HepG2 (cell line): ENCODE measurements at regions not wholly inside any gene's neighbourhood (a gene's known extent, or its start where the extent isn't known, plus 50 kb on each side); places are given as distances from the start of the nearest gene placed in this dataset.

Experiments used
- MTA3 ChIP-seq: sonication (generic); formaldehyde crosslinking; IDR thresholded peaks from 2 replicates; pipeline ENCODE4 v1.4.0; 2020; ENCODE audit warnings: missing genetic modification reagents
- NFE2L2 ChIP-seq: fragments of 150-350 bp; IDR thresholded peaks from 2 replicates; pipeline ENCODE4 v1.6.1; 2014; ENCODE audit warnings: low read length
- RELA ChIP-seq: sonication (generic); formaldehyde crosslinking; IDR thresholded peaks from 2 replicates; pipeline ENCODE4 v1.4.0; 2020; ENCODE audit warnings: missing genetic modification reagents
- ZNF124 ChIP-seq: sonication (generic); formaldehyde crosslinking; IDR thresholded peaks from 2 replicates; pipeline ENCODE4 v1.4.0; 2020; ENCODE audit warnings: missing genetic modification reagents
- ZNF24 ChIP-seq: fragments of 450-650 bp; IDR thresholded peaks from 2 replicates; pipeline ENCODE4 v1.6.1; 2017; ENCODE audit warnings: antibody characterized with exemption, mild to moderate bottlenecking
- ZNF563 ChIP-seq: sonication (generic); formaldehyde crosslinking; IDR thresholded peaks from 2 replicates; pipeline ENCODE4 v1.8.0; 2022; ENCODE audit warnings: mild to moderate bottlenecking, moderate library complexity, missing genetic modification reagents
- TF ChIP-seq, protein P1 (sequence below): sonication (generic); formaldehyde crosslinking; conservative IDR thresholded peaks from 2 replicates; pipeline ENCODE4 v1.4.0; 2020; ENCODE audit warnings: missing genetic modification reagents

DNA sequence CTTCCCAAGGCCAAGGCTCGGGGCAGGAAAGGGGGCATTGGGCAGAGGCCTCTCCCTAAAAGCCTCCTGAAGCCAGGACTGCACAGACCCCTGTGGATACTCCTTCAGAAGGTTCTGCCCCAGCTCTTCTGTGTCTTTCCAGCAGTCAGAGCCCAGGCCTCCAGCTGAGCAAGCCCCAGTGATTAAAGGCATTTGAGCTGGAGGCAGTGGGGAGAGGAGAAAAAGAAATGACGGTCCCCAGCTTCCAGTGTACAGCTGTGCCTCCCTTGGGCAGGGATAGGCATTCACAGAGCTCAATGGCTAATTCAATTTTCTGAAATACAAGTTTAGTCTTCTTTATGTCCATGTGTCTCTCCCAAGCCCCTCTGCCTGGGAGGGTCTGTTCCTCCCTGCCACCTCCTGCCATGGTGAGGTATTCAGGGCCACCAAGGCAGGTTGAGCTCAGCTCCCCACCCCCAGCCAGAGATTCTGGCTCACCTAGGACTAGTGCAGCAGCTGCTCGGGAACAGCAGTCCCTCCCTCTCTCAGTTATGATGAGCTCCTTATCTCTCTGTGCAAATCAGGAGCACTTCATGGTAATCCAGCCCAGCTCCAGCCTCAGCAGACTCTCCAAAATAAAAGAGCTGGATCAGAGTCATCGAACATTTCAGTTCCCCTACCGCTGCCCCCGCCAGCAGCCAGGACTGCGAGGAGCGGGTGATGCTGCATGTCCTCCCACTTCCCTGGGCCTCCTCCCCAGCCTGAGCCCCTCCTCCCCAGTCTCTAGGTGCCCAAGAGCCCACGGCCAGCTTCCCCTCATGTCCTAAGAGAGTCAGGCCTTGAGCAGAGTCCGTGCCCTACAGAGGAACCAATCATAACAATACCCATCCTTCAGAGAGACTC, 208.4 kb upstream of the ZC3H12A start:
- TF ChIP-seq ZNF563 (CRISPR knock-in tag) (no peak), ZNF124 (CRISPR knock-in tag) (no peak), ZNF24 (no peak), NFE2L2 (no peak), RELA (no peak), MTA3 (CRISPR knock-in tag) (no peak)
- TF ChIP-seq, protein P1, sequence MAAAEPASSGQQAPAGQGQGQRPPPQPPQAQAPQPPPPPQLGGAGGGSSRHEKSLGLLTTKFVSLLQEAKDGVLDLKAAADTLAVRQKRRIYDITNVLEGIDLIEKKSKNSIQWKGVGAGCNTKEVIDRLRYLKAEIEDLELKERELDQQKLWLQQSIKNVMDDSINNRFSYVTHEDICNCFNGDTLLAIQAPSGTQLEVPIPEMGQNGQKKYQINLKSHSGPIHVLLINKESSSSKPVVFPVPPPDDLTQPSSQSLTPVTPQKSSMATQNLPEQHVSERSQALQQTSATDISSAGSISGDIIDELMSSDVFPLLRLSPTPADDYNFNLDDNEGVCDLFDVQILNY (CRISPR knock-in tag), result no peak
